ENCODE measurements at regions not wholly inside any gene's neighbourhood (a gene's known extent, or its start where the extent isn't known, plus 50 kb on each side); places are given as distances from the start of the nearest gene placed in this dataset.

GRCh38 chr9:1617419-1617818 is 397.7 kb upstream of the SMARCA2 start:
- Histone ChIP-seq H3K9me3 (ENCODE audit: control insufficient read depth in 2 of 2, insufficient read depth in 1 of 2, low read depth in 1 of 2, low read length in 1 of 2) (no peaks in the 10 kb centered on the region), H3K27ac (ENCODE audit: low read depth in 2 of 2, low read length in 1 of 2) (no peak overlapping the region), H3K4me1 (ENCODE audit: control insufficient read depth in 2 of 2, insufficient read depth in 2 of 2, low read length in 1 of 2) (no peaks in the 10 kb centered on the region), H3K4me3 (ENCODE audit: low read depth in 1 of 2, low read length in 2 of 2) (no peak overlapping the region), H3K27me3 (ENCODE audit: control insufficient read depth in 1 of 2, insufficient read depth in 2 of 2, low read length in 2 of 2) (no peaks in the 10 kb centered on the region), H3K36me3 (ENCODE audit: control insufficient read depth in 2 of 2, insufficient read depth in 2 of 2, low read length in 1 of 2) (no peaks in the 10 kb centered on the region)
- WGBS, 2 donors: 79% methylated on average over 3 of the region's 3 CpGs

GRCh38 chr9:1619915-1620710 is 395.0 kb upstream of the SMARCA2 start:
- 59 to 61% methylated on average over 8 of the region's 8 CpGs for WGBS, 2 donors

DNA sequence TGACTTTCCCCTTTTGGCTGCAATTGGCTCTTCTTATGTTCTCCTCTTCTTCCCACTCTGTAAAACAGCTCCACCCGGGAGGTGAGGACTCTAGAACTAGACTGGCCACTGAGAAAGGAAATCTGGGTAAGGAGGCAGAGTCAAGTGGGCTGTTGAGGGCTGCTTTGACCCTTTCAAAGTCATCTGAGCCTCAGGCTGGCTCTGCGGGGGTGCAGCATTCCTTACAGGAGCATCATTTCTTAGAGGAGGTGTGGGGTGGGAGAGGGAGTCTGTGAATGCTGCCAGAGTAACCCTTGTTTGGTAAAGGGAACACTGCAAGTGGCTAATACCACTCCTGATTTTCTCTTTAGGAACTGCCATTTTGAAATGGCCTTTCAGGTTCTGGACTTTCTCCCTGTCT is 377.7 kb upstream of the SMARCA2 start:
- Histone ChIP-seq H3K36me3 (ENCODE audit: control insufficient read depth in 2 of 2, insufficient read depth in 2 of 2, low read length in 1 of 2) (no peaks in the 10 kb centered on the region), H3K4me3 (ENCODE audit: low read depth in 1 of 2, low read length in 2 of 2) (no peak overlapping the region), H3K9me3 (ENCODE audit: control insufficient read depth in 2 of 2, insufficient read depth in 1 of 2, low read depth in 1 of 2, low read length in 1 of 2) (no peaks in the 10 kb centered on the region), H3K27me3 (ENCODE audit: control insufficient read depth in 1 of 2, insufficient read depth in 2 of 2, low read length in 2 of 2) (no peaks in the 10 kb centered on the region), H3K27ac (ENCODE audit: low read depth in 2 of 2, low read length in 1 of 2) (no peak overlapping the region), H3K4me1 (ENCODE audit: control insufficient read depth in 2 of 2, insufficient read depth in 2 of 2, low read length in 1 of 2) (no peaks in the 10 kb centered on the region)
- WGBS, 2 donors: 80 to 83% methylated on average over 2 of the region's 2 CpGs

More at GRCh38 chr9:1619915-1620710, 395.0 kb upstream of the SMARCA2 start:
- no peaks in the 10 kb centered on the region for H3K27me3 ChIP-seq (ENCODE audit: control insufficient read depth in 1 of 2, insufficient read depth in 2 of 2, low read length in 2 of 2)
- H3K4me1 ChIP-seq (ENCODE audit: control insufficient read depth in 2 of 2, insufficient read depth in 2 of 2, low read length in 1 of 2): no peaks in the 10 kb centered on the region
- H3K36me3 ChIP-seq (ENCODE audit: control insufficient read depth in 2 of 2, insufficient read depth in 2 of 2, low read length in 1 of 2): no peaks in the 10 kb centered on the region
- H3K4me3 ChIP-seq (ENCODE audit: low read depth in 1 of 2, low read length in 2 of 2): no peak overlapping the region
- no peaks in the 10 kb centered on the region for H3K9me3 ChIP-seq (ENCODE audit: control insufficient read depth in 2 of 2, insufficient read depth in 1 of 2, low read depth in 1 of 2, low read length in 1 of 2)
- no peak overlapping the region for H3K27ac ChIP-seq (ENCODE audit: low read depth in 2 of 2, low read length in 1 of 2)

- WGBS, 2 donors: 60 to 68% methylated on average over 5 of the region's 5 CpGs
- Histone ChIP-seq H3K4me3 (ENCODE audit: low read depth in 1 of 2, low read length in 2 of 2) (no peak overlapping the region), H3K9me3 (ENCODE audit: control insufficient read depth in 2 of 2, insufficient read depth in 1 of 2, low read depth in 1 of 2, low read length in 1 of 2) (no peaks in the 10 kb centered on the region), H3K27ac (ENCODE audit: low read depth in 2 of 2, low read length in 1 of 2) (no peak overlapping the region), H3K36me3 (ENCODE audit: control insufficient read depth in 2 of 2, insufficient read depth in 2 of 2, low read length in 1 of 2) (no peaks in the 10 kb centered on the region), H3K27me3 (ENCODE audit: control insufficient read depth in 1 of 2, insufficient read depth in 2 of 2, low read length in 2 of 2) (no peaks in the 10 kb centered on the region), H3K4me1 (ENCODE audit: control insufficient read depth in 2 of 2, insufficient read depth in 2 of 2, low read length in 1 of 2) (no peaks in the 10 kb centered on the region)
Observed at GRCh38 chr9:1639166-1639565, 376.0 kb upstream of the SMARCA2 start.

DNA sequence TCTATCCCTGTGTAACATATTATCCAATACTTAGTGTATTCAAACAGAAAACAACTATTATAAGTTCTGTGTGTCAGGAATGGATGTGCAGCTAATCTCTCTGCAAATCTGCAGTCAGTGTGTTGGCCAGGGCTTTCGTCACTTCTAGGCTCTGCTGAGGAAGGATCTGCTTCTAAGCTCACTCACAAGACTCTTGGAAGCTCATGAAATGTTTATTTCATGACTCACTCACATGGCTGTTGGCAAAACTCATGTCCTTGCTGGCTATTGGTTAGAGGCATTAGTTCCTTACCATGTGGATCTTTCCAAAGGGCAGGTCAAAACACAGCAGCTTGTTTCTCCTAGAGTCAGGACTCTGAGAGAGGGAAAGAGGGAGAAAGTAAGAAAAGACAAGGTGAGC is 367.4 kb upstream of the SMARCA2 start:
- 15 to 24% methylated on average over 1 of the region's 1 CpG for WGBS, 2 donors
- H3K4me3 ChIP-seq (ENCODE audit: low read depth in 1 of 2, low read length in 2 of 2): no peak overlapping the region
- no peaks in the 10 kb centered on the region for H3K36me3 ChIP-seq (ENCODE audit: control insufficient read depth in 2 of 2, insufficient read depth in 2 of 2, low read length in 1 of 2)
- no peak overlapping the region for H3K27ac ChIP-seq (ENCODE audit: low read depth in 2 of 2, low read length in 1 of 2)
- no peaks in the 10 kb centered on the region for H3K4me1 ChIP-seq (ENCODE audit: control insufficient read depth in 2 of 2, insufficient read depth in 2 of 2, low read length in 1 of 2)
- no peaks in the 10 kb centered on the region for H3K9me3 ChIP-seq (ENCODE audit: control insufficient read depth in 2 of 2, insufficient read depth in 1 of 2, low read depth in 1 of 2, low read length in 1 of 2)
- H3K27me3 ChIP-seq (ENCODE audit: control insufficient read depth in 1 of 2, insufficient read depth in 2 of 2, low read length in 2 of 2): peaks cover 0 to 4% of the 10 kb centered on the region in 2 donors

DNA sequence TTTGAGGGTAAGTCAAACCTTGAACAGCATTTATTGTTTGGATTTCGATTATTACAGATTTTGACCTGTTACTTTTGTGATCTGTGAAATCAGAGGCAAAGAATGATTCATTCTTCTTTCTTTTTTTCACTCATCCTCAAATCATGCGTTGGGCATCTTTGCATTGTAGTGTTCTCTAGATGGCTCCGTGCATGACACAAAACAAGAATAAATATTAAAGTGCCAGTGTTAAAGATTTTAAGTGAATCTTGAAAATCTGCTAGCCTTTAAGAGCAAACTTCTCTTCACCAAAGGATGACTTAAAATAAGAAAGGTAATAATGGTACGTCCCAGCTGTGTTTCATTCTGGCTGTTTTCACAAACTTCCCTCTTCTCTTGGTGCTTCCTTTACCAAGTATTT is 361.9 kb upstream of the SMARCA2 start:
- no peak overlapping the region for H3K27ac ChIP-seq (ENCODE audit: low read depth in 2 of 2, low read length in 1 of 2)
- H3K4me1 ChIP-seq (ENCODE audit: control insufficient read depth in 2 of 2, insufficient read depth in 2 of 2, low read length in 1 of 2): no peaks in the 10 kb centered on the region
- H3K27me3 ChIP-seq (ENCODE audit: control insufficient read depth in 1 of 2, insufficient read depth in 2 of 2, low read length in 2 of 2): peaks cover 0 to 4% of the 10 kb centered on the region in 2 donors
- no peaks in the 10 kb centered on the region for H3K9me3 ChIP-seq (ENCODE audit: control insufficient read depth in 2 of 2, insufficient read depth in 1 of 2, low read depth in 1 of 2, low read length in 1 of 2)
- 72 to 75% methylated on average over 4 of the region's 4 CpGs for WGBS, 2 donors
- no peaks in the 10 kb centered on the region for H3K36me3 ChIP-seq (ENCODE audit: control insufficient read depth in 2 of 2, insufficient read depth in 2 of 2, low read length in 1 of 2)
- no peak overlapping the region for H3K4me3 ChIP-seq (ENCODE audit: low read depth in 1 of 2, low read length in 2 of 2)

DNA sequence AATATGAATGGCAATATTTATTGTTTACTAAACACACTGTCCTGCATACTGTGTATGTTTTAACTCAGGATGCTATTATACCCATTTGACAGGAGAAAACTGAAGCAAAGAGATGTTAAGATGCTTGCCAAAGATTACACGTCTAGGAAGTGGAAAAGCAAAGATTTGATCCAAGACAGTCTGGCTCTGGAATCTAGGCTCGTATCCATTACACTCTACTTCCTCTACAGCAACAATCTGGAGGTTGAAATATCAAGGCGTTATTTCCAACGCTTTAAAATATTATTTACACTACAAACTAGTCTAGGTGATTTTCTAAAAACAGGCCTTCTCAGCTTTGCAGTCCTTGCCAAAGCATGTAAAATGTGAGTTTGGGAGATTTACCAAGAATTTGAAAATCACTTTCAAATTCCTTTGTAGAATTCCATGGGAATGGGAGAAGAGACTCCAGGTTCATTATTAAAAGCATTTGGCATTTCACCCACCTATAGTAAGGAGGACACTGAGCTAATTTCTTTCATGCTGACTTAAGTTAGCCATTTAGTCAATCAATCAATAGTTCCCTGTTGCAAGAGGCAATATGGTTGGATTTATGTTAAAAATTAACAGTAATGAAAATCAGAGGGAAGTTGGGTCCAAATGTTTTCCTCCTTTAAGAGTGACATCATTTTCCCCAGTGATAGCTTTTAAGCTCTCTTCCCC is 356.3 kb upstream of the SMARCA2 start:
- WGBS, 2 donors: 64 to 70% methylated on average over 4 of the region's 4 CpGs
- Histone ChIP-seq H3K4me1 (ENCODE audit: control insufficient read depth in 2 of 2, insufficient read depth in 2 of 2, low read length in 1 of 2) (no peaks in the 10 kb centered on the region), H3K27ac (ENCODE audit: low read depth in 2 of 2, low read length in 1 of 2) (no peak overlapping the region), H3K9me3 (ENCODE audit: control insufficient read depth in 2 of 2, insufficient read depth in 1 of 2, low read depth in 1 of 2, low read length in 1 of 2) (no peaks in the 10 kb centered on the region), H3K36me3 (ENCODE audit: control insufficient read depth in 2 of 2, insufficient read depth in 2 of 2, low read length in 1 of 2) (no peaks in the 10 kb centered on the region), H3K4me3 (ENCODE audit: low read depth in 1 of 2, low read length in 2 of 2) (no peak overlapping the region), H3K27me3 (ENCODE audit: control insufficient read depth in 1 of 2, insufficient read depth in 2 of 2, low read length in 2 of 2) (no peaks in the 10 kb centered on the region)

DNA sequence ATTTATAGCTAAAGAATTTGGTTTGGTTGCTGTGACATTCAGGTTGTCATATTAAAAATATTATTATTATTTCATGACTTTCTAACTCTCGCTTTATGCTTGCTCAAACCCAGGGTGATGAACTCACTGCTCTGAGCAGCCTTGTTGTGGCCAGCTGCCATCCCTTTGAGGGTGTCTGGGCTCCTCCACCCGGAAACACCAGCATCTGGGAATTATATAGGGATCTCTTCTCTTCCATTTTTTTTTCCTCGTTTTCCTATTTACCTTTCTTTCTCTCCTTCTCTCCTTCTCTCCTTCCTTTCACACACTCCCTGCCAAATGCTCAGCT is 355.8 kb upstream of the SMARCA2 start:
- WGBS, 2 donors: 45 to 57% methylated on average over 3 of the region's 3 CpGs
- H3K4me1 ChIP-seq (ENCODE audit: control insufficient read depth in 2 of 2, insufficient read depth in 2 of 2, low read length in 1 of 2): no peaks in the 10 kb centered on the region
- H3K27ac ChIP-seq (ENCODE audit: low read depth in 2 of 2, low read length in 1 of 2): no peak overlapping the region
- no peaks in the 10 kb centered on the region for H3K9me3 ChIP-seq (ENCODE audit: control insufficient read depth in 2 of 2, insufficient read depth in 1 of 2, low read depth in 1 of 2, low read length in 1 of 2)
- H3K27me3 ChIP-seq (ENCODE audit: control insufficient read depth in 1 of 2, insufficient read depth in 2 of 2, low read length in 2 of 2): no peaks in the 10 kb centered on the region
- H3K36me3 ChIP-seq (ENCODE audit: control insufficient read depth in 2 of 2, insufficient read depth in 2 of 2, low read length in 1 of 2): no peaks in the 10 kb centered on the region
- H3K4me3 ChIP-seq (ENCODE audit: low read depth in 1 of 2, low read length in 2 of 2): no peak overlapping the region

GRCh38 chr9:1668441-1668840 is 346.7 kb upstream of the SMARCA2 start:
- Histone ChIP-seq H3K4me3 (ENCODE audit: low read depth in 1 of 2, low read length in 2 of 2) (no peak overlapping the region), H3K4me1 (ENCODE audit: control insufficient read depth in 2 of 2, insufficient read depth in 2 of 2, low read length in 1 of 2) (no peaks in the 10 kb centered on the region), H3K36me3 (ENCODE audit: control insufficient read depth in 2 of 2, insufficient read depth in 2 of 2, low read length in 1 of 2) (no peaks in the 10 kb centered on the region), H3K9me3 (ENCODE audit: control insufficient read depth in 2 of 2, insufficient read depth in 1 of 2, low read depth in 1 of 2, low read length in 1 of 2) (no peaks in the 10 kb centered on the region), H3K27ac (ENCODE audit: low read depth in 2 of 2, low read length in 1 of 2) (no peak overlapping the region), H3K27me3 (ENCODE audit: control insufficient read depth in 1 of 2, insufficient read depth in 2 of 2, low read length in 2 of 2) (no peaks in the 10 kb centered on the region)
- 93 to 95% methylated on average over 1 of the region's 1 CpG for WGBS, 2 donors

- Histone ChIP-seq H3K27me3 (ENCODE audit: control insufficient read depth in 1 of 2, insufficient read depth in 2 of 2, low read length in 2 of 2) (no peaks in the 10 kb centered on the region), H3K27ac (ENCODE audit: low read depth in 2 of 2, low read length in 1 of 2) (no peak overlapping the region), H3K4me3 (ENCODE audit: low read depth in 1 of 2, low read length in 2 of 2) (no peak overlapping the region), H3K36me3 (ENCODE audit: control insufficient read depth in 2 of 2, insufficient read depth in 2 of 2, low read length in 1 of 2) (no peaks in the 10 kb centered on the region), H3K9me3 (ENCODE audit: control insufficient read depth in 2 of 2, insufficient read depth in 1 of 2, low read depth in 1 of 2, low read length in 1 of 2) (no peaks in the 10 kb centered on the region), H3K4me1 (ENCODE audit: control insufficient read depth in 2 of 2, insufficient read depth in 2 of 2, low read length in 1 of 2) (no peaks in the 10 kb centered on the region)
Observed at GRCh38 chr9:1673300-1673699, 341.8 kb upstream of the SMARCA2 start.
